ENCODE measurements at regions not wholly inside any gene's neighbourhood (a gene's known extent, or its start where the extent isn't known, plus 50 kb on each side); places are given as distances from the start of the nearest gene placed in this dataset.

DNA sequence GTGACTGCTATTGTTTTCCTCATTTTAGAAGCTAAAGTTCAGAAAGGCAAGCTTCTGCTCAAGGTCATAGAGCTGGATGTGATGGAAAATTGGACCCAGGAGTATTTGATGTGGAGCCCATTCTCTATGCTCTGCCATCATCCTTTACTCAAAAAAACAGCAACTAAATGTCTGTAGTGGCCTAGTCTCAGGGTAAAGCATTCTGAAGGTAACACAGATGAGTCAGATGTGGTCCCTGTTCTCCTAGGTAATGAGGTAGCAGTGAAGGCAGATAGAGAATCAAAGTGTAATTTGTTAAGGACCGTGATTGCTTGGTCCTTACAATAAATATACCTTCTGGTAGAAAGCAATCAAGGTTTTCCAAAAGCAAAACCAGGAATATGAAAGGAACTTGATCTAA is 84.4 kb upstream of the SPON1 start:
- TF ChIP-seq, protein P1, sequence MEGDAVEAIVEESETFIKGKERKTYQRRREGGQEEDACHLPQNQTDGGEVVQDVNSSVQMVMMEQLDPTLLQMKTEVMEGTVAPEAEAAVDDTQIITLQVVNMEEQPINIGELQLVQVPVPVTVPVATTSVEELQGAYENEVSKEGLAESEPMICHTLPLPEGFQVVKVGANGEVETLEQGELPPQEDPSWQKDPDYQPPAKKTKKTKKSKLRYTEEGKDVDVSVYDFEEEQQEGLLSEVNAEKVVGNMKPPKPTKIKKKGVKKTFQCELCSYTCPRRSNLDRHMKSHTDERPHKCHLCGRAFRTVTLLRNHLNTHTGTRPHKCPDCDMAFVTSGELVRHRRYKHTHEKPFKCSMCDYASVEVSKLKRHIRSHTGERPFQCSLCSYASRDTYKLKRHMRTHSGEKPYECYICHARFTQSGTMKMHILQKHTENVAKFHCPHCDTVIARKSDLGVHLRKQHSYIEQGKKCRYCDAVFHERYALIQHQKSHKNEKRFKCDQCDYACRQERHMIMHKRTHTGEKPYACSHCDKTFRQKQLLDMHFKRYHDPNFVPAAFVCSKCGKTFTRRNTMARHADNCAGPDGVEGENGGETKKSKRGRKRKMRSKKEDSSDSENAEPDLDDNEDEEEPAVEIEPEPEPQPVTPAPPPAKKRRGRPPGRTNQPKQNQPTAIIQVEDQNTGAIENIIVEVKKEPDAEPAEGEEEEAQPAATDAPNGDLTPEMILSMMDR (IDR thresholded peaks at IDR 0.05): no peak
- TF ChIP-seq POLR2A (IDR thresholded peaks at IDR 0.05; ENCODE audit: low read depth) (no peak), EP300 (IDR thresholded peaks at IDR 0.05) (no peak), POLR2AphosphoS5 (IDR thresholded peaks at IDR 0.05) (no peak)
